Stimulated activated CD4-positive, alpha-beta T cell treated with anti-CD3 and anti-CD28 coated beads, Interleukin-1b, Interleukin-23, amount 100 ng/mL, for 24 hours (primary cell): ENCODE measurements at regions not wholly inside any gene's neighbourhood (a gene's known extent, or its start where the extent isn't known, plus 50 kb on each side); places are given as distances from the start of the nearest gene placed in this dataset.

Source experiments
- DNase-seq, 4 experiments: peaks; one replicate each; pipeline ENCODE4 v3.0.0-alpha.2; 2020; ENCODE audit warnings: low read depth in 4 of 4, low spot score in 1 of 4

DNA sequence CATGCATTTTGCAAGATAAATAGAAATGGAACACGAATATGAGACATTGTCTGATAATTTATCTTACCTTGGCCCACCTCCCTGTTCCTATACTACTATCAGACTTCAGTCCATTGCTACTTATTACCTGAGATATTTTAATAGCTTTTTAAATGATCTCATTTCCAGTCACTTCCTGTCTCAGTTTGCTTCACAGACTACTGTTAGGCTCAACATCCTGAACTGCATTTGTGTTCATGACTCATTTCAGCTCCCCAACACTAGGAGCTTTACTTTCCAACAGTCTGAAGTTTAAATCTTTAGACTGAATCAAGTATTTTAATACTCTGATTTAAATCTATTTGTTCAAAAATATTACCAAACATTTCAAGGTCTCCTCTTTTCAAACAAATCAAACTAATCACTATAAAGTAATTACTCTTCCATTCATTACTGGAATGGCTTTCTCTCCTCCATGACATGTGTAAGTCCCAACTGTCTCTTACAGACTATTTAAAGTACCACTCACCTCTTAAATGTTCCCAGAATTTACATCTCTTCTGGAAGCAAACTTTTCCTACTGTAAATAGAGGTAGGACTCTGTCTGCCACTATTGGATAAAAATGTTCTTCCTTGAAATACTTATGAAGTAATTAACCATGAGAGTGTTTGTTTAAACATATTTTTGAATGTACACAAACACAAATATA, 1277.6 kb downstream of the ZPLD1 start:
- DNase-seq = no peak

DNA sequence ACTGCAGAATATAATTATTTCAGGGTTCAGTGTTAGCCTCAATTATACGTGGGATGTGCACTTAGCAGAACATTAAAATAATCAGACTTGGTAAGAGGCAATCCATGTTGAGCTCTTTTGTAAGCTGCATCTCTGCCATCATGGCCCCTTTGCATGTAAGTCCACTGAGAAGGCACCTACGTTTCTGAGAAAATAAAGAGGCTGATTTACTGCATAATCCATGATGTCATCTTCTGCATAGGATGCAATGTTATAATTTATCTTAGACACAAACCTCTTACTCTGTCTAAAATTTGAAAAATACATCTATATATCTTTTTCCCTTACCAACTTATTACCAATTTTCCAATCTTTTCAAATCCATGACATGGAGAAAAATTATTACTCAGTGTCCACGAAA, 1294.7 kb downstream of the ZPLD1 start:
- DNase-seq = no peak

DNA sequence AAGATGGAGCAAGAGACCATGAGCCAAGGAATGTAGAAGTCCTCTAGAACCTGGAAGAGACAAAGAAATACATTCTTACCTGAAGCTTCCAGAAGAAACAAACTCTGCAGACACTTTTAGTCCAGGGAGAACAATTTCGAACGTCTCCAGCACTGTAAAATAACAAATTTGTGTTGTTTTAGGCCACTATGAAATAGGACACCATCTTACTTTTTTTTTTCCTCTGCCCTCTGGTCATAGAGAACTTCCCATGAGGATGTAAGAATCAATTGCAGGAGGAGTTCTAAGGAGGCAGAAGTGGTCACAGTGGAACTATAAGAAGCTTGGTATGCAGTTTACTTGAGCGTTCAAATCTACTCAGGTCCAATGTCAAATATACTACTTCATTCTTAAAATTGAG, 1295.9 kb downstream of the ZPLD1 start:
- DNase-seq = no peak

DNA sequence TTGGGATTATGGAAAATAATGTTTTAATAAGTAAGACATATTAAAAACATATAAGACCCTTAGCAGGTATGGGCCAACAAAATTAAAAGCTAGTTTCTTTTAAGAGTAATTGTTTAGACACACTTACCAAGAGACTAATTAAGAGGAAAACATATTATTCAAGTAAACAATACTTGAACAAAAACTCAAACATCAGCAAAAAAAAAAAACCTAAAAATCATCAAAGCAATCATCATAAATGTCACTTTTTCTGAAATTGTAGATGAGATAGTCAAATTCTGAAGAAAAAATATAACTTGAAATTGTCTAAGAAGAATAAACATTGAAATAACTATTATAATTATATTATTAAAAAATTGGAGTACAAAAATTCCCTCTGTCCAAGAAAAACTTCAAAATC, 1318.2 kb downstream of the ZPLD1 start:
- DNase-seq = no peak

DNA sequence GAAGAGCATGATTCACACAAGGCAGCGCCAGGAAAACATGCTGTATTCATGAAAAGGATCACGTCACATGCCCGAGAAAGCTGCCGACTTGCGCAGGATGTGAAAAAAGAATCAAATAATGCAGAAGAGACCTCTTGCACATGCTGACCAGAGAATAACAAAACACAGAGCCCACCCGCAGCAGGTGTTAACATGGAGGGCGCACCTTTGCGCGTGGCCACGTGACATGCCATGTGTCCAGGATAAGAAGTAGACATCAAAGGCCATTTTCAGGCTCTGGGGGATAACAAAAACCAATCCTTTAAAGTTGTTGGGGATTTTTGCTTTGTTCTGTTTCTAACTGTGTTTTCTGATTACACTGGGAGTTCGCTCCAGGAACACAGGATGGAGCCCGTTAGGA, 1332.8 kb downstream of the ZPLD1 start:
- no peak for DNase-seq

DNA sequence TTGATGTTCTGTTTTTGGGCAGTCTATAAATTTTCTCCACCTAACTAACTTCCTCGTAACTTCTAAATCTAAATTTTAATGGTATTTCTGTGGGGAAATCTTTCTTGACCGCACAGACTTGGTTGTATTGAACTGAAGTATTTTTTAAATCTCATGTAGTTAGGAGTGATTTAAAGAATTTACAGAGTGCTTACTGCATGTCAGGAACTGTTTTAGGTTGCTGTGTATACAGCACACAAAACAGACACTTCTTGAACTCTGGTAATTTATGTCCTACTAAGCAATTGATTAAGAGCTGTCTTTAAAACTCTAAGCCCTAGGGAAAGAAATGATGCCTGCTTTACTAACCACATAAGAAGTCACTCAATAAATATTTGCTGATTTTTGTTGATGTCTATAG, 1350.2 kb downstream of the ZPLD1 start:
- DNase-seq = no peak

DNA sequence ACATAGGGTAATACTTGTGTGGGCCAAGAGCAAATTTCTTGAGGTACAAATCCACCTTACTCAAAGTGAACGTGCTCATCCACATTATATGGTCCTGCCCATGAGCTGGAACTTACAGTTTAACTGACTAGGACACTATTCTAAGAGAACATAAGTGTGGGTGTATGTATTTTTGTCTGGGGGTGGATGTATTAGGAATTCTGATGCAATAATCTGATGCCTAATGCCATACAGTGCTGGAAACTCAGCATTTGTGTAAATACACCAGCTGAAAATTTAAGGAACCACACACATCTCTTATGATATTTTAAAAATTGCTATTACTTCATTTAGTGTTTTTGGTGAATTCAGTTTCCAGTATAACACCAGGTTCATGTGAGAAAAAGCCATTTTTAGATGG, 1350.7 kb downstream of the ZPLD1 start:
- no peak for DNase-seq

DNA sequence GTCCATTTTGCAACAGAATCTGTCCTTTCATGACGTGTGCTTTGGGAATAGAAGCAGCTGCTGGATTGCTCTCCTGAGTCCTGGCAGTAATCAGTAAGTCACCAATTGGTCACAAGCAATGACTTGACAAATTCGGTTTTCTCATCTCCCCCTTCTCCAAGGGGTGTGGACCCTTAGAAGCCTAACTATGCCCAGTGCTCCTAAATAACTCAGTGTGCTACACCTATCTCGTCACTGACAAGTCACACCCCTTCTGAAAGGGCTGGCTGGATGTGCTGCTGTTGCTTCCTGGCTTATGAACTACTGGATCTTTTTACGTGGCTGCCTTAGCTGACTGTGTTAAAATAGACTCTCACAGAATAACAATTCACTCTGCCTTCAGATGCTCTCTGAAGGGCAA, 1351.5 kb downstream of the ZPLD1 start:
- DNase-seq = no peak

DNA sequence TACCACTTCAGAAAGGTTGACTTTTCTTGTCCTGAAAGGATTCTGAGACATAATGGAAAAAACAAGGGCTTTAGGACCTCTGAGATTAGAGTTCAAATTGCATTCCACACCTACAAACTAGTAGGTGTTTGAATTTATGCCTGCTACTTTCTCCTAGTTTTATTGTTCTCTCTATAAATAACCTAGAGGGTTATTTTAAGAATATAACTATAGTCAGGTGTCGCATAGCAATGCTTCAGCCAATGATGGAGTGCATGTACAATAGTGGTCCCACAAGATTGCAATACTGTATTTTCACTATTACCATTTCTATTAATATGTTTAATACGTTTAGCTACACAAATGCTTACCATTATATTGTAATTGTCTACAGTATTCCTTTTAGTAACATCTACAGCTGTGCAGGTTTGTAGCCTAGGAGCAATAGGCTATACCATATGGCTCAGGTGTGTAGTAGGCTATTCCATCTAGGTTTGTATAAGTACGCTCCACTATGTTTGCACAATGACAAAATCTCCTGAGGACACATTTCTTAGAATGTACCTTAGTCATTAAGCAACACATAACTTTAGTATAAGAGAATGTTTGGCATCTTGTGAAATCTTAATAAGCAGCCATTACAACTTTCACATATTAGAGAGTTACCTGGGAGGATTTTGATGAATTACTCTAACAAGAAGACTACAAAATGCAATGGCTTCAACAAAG, 1352.5 kb downstream of the ZPLD1 start:
- DNase-seq = no peak

DNA sequence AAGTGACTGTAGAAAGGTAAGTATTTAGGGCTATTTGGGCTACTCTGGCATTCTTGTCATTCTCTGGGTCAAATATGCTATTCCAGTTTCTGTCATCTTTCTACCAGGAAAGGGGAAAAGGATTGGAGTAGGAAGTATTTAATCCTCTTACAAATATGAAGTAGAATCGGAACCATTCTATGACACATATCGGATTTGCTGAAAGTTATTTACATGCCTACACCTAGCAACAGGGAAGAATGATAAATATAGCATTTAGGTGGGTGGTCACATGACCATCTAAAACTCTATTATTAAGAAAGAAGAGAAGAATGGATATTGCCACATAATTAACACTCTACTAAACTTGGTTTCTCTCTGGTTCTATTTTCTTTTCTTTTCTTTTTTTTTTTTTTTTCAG, 1353.1 kb downstream of the ZPLD1 start:
- DNase-seq = no peak

DNA sequence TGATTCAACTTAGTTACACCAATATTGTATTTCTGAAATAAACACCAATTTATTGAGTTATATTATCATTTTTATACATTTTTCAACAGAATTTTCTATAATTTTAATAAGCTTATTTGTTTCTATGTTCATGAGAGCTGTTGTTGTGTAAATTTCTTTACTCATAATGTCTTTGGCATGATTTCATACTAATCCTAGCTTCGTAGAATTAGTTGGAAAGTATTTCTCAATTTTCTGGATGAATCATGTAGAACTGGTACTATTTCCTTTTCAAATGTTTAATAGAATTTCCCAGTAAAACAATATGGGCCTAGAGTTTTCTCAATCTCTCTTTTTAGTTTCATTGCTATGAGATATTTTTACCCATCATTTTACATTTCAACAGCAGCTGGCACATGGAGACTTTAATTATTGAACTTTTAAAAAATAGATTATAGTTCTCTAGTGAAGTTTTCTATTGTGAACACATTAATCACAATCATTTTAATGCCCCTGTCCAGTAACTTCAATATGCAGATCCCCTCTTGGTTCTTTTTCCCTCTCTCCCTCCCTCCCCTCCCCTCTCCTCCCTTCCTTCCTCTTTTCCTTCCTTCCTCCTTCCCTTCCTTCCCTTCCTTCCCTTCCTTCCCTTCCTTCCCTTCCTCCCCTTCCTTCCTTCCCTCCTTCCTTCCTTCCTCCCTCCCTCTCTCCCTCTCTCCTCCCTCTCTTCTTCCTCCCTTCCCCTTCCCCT, 1357.1 kb downstream of the ZPLD1 start:
- no peak for DNase-seq

DNA sequence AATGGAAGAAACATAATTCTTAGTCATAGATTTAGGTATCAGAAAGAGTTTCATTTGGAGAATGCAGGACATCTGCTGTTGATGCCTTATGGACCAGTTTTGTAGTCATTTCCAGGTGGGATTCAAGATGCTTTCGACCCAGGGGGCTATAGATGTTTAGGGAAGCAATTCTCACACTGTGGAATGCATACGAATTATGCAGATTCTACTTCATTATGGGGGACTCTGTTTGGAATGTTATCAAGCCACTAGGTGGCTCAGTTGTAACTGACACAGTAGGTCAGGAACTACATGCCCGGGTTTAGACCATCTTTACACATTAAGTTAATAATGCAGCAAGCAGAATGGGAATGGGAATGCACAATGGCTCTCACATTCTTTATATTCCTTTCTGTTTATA, 1359.8 kb downstream of the ZPLD1 start:
- DNase-seq = no peak

DNA sequence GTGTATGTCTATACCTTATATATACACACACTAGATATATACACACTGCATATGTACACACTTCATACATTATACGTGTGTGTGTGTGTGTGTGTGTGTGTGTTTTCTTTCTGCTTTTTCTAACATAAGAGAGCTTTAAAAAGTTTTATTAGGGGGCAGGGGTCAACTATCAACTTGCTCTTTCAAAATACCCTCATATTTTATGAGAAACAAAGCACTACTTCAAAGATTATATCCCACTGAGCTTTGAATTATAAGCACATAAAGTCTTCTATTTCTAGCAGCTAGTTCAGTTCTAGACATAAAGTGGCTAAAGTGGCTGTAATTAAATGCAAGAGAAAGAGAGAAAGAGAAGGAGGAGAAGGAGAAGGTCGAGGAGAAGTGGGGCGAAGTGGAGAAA, 1361.3 kb downstream of the ZPLD1 start:
- DNase-seq = no peak

DNA sequence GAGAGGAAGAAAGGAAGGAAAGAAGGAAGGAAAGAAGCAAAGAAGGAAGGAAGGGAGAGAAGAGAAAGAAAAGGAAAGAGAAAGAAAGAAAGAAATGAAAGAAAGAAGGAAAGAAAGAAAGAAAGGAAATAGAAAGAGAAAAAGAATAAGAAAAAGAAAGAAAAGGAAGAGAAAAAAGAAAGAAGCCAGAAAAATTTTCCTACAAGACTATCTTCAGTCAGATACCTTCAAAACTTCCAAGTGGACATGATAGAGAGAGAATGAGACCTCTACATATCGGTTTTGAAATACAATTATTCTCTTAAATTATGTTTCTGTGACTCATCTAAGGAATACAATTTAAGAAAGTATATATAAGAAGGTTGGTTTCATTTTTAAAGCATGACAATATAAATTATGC, 1369.0 kb downstream of the ZPLD1 start:
- no peak for DNase-seq

DNA sequence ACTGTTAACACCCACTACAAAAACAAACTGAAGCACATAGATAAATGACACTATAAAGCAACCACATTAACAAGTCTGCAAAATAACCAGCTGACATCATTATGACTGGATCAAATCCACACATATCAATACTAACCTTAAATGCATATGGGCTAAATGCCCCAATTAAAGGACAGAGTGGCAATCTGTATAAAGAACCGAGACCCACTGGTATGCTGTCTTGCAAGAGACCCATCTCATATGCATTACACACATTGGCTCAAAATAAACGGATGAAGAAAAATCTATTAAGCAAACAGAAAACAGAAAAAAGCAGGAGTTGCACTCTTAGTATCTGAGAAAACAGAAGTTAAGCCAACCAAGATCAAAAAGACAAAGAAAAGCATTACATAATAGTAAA, 1375.4 kb downstream of the ZPLD1 start:
- no peak for DNase-seq

DNA sequence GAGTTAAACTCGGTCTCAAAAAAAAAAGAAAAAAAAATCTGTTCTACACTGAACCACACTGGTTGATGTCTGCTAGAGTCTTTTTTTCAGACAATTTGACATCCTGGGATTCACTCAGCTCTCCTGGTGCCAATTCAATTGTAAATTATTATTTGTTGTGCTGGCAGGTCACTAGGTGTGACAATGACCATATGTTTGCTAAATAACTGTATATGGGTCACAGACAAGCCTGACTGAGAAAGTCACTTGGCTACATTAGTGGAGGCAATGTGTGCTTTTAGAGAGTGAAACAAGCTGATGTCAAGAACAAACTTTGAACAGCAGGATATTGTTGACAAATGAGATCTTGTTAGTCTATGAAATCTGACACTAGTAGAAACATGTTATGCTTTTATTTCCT, 1379.1 kb downstream of the ZPLD1 start:
- DNase-seq = no peak

DNA sequence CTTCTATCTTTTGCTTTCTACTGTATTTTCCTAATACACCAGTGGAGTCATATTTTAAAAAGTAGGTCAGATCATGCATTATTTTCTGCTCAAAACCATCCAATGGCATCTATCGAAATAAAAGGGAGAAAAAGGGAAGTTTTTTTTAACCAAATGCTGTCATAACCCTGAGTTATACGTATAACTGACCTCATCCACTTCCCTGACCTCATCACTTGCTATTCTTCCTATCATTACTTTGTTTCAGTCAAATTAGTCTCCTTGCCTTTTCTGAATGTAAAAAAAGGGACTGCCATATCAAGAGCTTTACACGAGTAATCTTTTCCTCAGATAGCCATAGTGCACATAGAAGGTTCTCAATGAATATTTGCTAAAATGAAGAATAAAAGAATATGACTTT, 1383.6 kb downstream of the ZPLD1 start:
- no peak for DNase-seq

DNA sequence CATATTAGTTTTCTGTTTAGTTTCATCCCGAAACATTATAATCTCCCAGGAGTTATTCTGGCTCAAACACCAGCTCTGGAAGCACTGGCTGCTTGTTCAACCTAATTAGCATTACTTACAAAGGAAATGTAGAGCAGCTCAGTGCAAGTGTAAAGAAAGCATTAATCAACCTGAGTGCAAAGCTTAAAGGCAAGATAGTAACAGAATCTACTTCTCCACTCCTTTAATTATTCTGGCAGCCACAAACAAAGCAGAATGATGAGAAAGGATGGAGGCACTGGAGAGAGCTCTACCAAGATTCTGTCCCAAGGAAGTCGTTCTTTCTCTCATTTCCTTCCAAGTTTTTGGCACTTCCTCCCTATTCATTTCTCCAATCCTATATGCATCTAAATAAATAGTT, 1384.0 kb downstream of the ZPLD1 start:
- no peak for DNase-seq

DNA sequence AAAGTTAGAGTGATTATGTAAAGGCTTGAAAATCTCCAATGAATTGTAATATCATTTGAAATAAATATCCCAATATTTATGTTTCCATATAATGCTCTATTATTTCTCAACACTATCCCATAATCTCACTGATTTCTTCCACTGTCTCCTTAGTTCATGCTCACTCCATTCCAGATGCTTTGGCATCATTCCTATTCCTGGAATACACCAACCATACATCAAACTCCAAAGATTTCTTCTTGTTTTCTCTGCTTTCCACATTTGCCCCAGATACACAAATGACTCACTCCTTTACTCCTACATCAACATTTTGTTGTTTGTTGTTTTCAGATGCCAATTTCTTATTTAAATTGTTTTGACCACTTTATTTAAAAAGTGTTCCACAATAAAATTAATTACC, 1390.8 kb downstream of the ZPLD1 start:
- DNase-seq = no peak

DNA sequence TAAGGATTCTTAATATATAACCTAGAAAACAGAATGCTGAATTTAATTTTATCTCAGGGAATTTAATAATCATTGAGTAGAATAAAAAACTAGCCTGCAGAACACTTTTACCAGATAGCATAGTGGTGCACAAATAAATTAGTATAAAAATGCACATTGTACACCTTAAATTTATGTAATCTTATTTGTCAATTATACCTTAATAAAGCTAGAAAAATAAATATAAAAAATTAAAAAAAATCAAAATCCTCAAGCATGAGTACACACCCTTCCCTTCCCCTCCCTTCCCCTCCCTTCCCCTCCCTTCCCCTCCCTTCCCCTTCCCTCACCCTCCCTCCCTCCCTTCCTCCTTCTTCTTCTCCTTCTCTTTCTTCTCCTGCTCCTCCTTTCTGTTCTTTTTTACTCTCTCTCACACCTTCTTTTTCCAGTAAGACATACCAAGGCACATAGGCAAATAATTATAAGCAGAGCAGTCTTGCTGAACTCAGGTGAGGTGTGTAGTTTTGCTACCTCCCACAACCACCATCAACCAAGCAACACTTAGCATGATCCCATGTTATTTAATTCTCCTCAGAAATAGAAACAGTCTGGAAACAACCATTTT, 1395.0 kb downstream of the ZPLD1 start:
- no peak for DNase-seq

DNA sequence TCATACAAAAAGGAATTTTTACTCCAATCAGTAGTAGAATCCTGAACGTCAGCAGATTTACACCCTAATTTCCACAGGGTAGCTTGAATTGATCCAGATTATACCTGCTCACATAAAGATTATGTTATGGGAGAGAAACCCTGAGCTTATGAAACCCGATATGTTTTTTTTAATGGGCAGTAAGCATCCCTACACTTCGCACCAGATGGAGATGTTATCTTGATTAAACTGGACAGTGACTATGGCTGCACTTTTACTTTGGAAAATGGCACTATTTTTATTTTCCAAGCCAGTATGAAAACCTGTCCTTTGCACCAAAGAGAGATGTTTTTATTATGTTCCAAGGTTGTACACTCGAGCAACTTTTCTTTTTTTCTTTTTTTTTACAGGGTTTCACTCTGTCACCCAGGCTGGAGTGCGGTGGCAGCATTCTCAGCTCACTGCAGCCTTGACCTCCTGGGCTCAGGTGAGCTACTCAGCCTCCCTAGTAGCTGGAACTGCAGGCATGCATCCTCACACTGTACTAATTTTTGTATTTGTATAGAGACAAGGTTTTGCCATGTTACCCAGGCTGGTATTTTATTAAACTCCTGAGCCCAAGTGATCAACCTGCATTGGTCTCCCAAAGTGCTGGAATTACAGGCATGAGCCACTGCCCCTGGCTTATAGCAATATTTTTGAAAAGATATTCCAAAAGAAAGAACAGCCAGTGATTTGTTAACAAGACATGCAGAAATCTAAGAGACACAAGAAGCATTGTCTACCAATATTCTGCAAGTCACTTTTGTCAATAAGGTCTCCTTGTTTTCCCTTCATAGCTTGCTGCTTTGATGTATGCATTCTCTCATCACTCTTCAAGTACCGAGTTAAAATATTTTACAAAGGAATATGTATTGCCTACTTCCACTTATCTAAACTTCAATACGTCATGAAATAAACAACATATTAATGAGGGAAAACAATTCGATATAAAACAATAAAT, 1412.6 kb downstream of the ZPLD1 start:
- no peak for DNase-seq
